Mesenchymal stem cell (in vitro differentiated cells and primary cell): ENCODE measurements at regions not wholly inside any gene's neighbourhood (a gene's known extent, or its start where the extent isn't known, plus 50 kb on each side); places are given as distances from the start of the nearest gene placed in this dataset.

Experiments used
- DNase-seq: peaks from one replicate; pipeline ENCODE4 v3.0.0-alpha.2; 2013
- H2AFZ ChIP-seq: one replicate; pipeline ENCODE4 v1.6.1; 2013; ENCODE audit warnings: low read depth, mild to moderate bottlenecking, control low read depth, inconsistent platforms, low read length, moderate library complexity
- H2AK5ac ChIP-seq: 2 replicates; pipeline ENCODE4 v1.6.1; 2013; ENCODE audit warnings: low read length, moderate library complexity, mild to moderate bottlenecking, inconsistent platforms; ENCODE audit not compliant: severe bottlenecking
- H2BK120ac ChIP-seq: one replicate; pipeline ENCODE4 v1.6.1; 2013; ENCODE audit warnings: low read depth, mild to moderate bottlenecking, inconsistent platforms, low read length, moderate library complexity
- H2BK12ac ChIP-seq, 2 experiments: one replicate each; pipeline ENCODE4 v1.6.1; 2013; ENCODE audit warnings: inconsistent platforms in 2 of 2, low read length in 2 of 2, mild to moderate bottlenecking in 2 of 2, moderate library complexity in 2 of 2, control low read depth in 1 of 2
- H2BK15ac ChIP-seq: one replicate; pipeline ENCODE4 v1.6.1; 2013; ENCODE audit warnings: mild to moderate bottlenecking, low read depth, inconsistent platforms; ENCODE audit not compliant: poor library complexity, severe bottlenecking
- H2BK5ac ChIP-seq: 2 replicates; pipeline ENCODE4 v1.6.1; 2013; ENCODE audit warnings: low read depth, mild to moderate bottlenecking, low read length, control low read depth, inconsistent platforms; ENCODE audit not compliant: poor library complexity, severe bottlenecking
- H3K14ac ChIP-seq, 2 experiments: one replicate each; pipeline ENCODE4 v1.6.1; 2013; ENCODE audit warnings: inconsistent platforms in 2 of 2, low read length in 2 of 2, control low read depth in 1 of 2, mild to moderate bottlenecking in 1 of 2, moderate library complexity in 1 of 2
- H3K18ac ChIP-seq, 2 experiments: one replicate each; pipeline ENCODE4 v1.6.1; 2013; ENCODE audit warnings: inconsistent platforms in 2 of 2, low read length in 2 of 2, control low read depth in 1 of 2, low read depth in 1 of 2, mild to moderate bottlenecking in 1 of 2
- H3K23ac ChIP-seq, 2 experiments: one replicate each; pipeline ENCODE4 v1.6.1; 2013; ENCODE audit warnings: inconsistent platforms in 2 of 2, low read length in 2 of 2, mild to moderate bottlenecking in 2 of 2, moderate library complexity in 2 of 2, control low read depth in 1 of 2
- H3K27ac ChIP-seq: 2 replicates; pipeline ENCODE4 v1.5.1; 2013; ENCODE audit warnings: mild to moderate bottlenecking, moderate library complexity, low read length, control low read depth, inconsistent platforms; ENCODE audit not compliant: poor library complexity, severe bottlenecking
- H3K27me3 ChIP-seq, 2 experiments: 2 replicates each; pipeline versions ENCODE4 v1.6.1 to v1.7.0; 2013; ENCODE audit warnings: low read length in 2 of 2, mild to moderate bottlenecking in 2 of 2, moderate library complexity in 2 of 2, control low read depth in 1 of 2, inconsistent platforms in 1 of 2; ENCODE audit not compliant: control insufficient read depth in 1 of 2, insufficient read depth in 1 of 2
- H3K36me3 ChIP-seq, 2 experiments: 2 replicates each; pipeline versions ENCODE4 v1.6.1 to v1.7.0; 2013; ENCODE audit warnings: low read length in 2 of 2, control low read depth in 1 of 2, inconsistent platforms in 1 of 2, low read depth in 1 of 2, mild to moderate bottlenecking in 1 of 2; ENCODE audit not compliant: insufficient read depth in 2 of 2, control insufficient read depth in 1 of 2
- H3K4ac ChIP-seq, 2 experiments: one replicate each; pipeline ENCODE4 v1.6.1; 2013; ENCODE audit warnings: inconsistent platforms in 2 of 2, low read length in 2 of 2, mild to moderate bottlenecking in 2 of 2, moderate library complexity in 2 of 2, control low read depth in 1 of 2, low read depth in 1 of 2
- H3K4me1 ChIP-seq: 2 replicates; pipeline ENCODE4 v1.6.1; 2013; ENCODE audit warnings: low read depth, low read length, control low read depth; ENCODE audit not compliant: control insufficient read depth, insufficient read depth
- H3K4me2 ChIP-seq: 2 replicates; pipeline ENCODE4 v1.6.1; 2013; ENCODE audit warnings: low read length, mild to moderate bottlenecking, inconsistent platforms; ENCODE audit not compliant: poor library complexity, severe bottlenecking
- H3K4me3 ChIP-seq, 2 experiments: 2 replicates each; pipeline versions ENCODE4 v1.5.1 to v1.7.0; 2013; ENCODE audit warnings: low read length in 2 of 2, mild to moderate bottlenecking in 2 of 2, control low read depth in 1 of 2, low read depth in 1 of 2; ENCODE audit not compliant: insufficient read depth in 1 of 2
- H3K79me1 ChIP-seq: replicated peaks from 2 replicates; pipeline ENCODE4 v1.6.1; 2013; ENCODE audit warnings: mild to moderate bottlenecking, control low read depth, low read length, inconsistent platforms; ENCODE audit not compliant: poor library complexity, severe bottlenecking
- H3K9ac ChIP-seq: 2 replicates; pipeline ENCODE4 v1.7.0; 2013; ENCODE audit warnings: mild to moderate bottlenecking, low read length, moderate library complexity
- H3K9me3 ChIP-seq: 2 replicates; pipeline ENCODE4 v1.7.0; 2013; ENCODE audit warnings: mild to moderate bottlenecking, low read length; ENCODE audit not compliant: control insufficient read depth
- H4K8ac ChIP-seq: one replicate; pipeline ENCODE4 v1.6.1; 2013; ENCODE audit warnings: inconsistent platforms, mild to moderate bottlenecking, low read length, moderate library complexity
- H4K91ac ChIP-seq: one replicate; pipeline ENCODE4 v1.6.1; 2013; ENCODE audit warnings: mild to moderate bottlenecking, low read length, inconsistent platforms
- WGBS: methylation state at CpG from one replicate; pipeline ENCODE4 v1.1.7; 2013; ENCODE audit warnings: mixed read lengths; 5-methylcytosine and 5-hydroxymethylcytosine counted together

DNA sequence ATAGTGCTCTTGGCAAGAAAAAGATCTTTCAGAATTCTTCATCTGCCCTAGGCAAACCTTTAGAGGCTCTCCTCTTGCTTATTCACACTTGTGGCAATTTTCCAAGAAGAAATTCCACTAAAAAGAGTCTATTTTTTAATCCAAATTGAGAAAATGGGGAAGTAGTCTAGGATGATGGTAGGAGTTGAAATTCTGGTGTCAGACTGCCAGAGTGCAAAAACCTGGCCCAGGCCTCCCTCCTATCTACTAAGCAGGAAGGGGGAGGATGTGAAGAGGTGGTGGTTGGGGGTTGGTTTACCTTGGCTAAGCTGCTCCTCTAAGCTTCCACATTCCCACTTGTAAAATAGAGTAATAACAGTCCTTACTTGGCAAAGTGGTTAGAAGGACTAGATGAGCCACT, 120.6 kb upstream of the KCNJ15 start:
- no peak overlapping the region for H2BK12ac ChIP-seq
- H2BK15ac ChIP-seq, result no peak overlapping the region

DNA sequence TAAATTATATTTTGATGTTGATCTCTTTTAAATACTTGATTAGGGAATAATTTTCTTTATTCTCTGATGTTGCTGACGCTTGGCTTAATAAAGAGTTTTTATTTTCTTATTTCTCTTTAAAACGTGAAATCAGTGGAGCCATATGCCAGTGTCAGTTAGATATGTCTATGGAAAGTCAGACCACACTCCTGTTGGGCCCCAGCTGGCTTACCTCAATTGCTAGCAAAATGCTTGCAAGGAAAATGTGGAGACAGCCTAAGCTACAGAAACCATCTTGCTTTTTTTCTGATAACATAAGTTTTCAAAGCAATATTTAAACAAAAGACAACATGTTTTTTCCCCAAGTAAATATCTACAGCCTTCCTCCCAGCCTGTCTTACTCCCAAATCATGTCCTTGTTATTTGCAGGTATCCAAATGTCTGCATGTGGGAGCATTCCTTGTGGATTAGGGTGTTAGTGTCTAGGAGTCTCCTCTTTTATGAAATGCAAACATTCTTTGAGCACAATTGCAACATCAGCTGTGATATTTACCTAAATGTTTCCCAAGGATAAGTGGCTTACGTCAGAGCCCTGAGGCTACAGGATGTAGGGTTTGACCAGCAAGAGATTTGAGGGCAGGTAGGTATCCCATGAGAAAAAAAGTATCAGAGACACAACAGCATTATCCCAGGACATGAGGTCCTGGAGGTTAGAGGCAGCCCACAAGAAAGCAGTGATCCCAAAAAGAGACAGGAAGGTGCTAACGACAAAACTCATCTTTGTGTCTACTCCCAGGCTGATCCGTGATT, 117.2 kb upstream of the KCNJ15 start:
- peaks cover 7% of the 10 kb centered on the region for H3K9me3 ChIP-seq
- H2BK120ac ChIP-seq, result no peak overlapping the region
- H3K4ac ChIP-seq, result no peak overlapping the region
- no peaks in the 10 kb centered on the region for H3K79me1 ChIP-seq
- WGBS, result 77% methylated on average over 5 of the region's 5 CpGs
- peak overlapping the region; percentile 4 for H3K27ac ChIP-seq
- H2BK15ac ChIP-seq, result no peak overlapping the region
- no peak overlapping the region for H3K4me3 ChIP-seq
- H2BK5ac ChIP-seq, result no peak overlapping the region
- no peak overlapping the region for H3K14ac ChIP-seq
- no peak overlapping the region for H2AK5ac ChIP-seq
- peaks cover 3% of the 10 kb centered on the region for H3K4me1 ChIP-seq
- H4K8ac ChIP-seq, result no peak overlapping the region
- H3K18ac ChIP-seq, result no peak overlapping the region
- no peak overlapping the region for H2BK12ac ChIP-seq
- H2AFZ ChIP-seq, result no peak overlapping the region
- H3K9ac ChIP-seq, result no peak overlapping the region
- no peak overlapping the region for H3K4me2 ChIP-seq
- H3K27me3 ChIP-seq, result peaks cover 0 to 2% of the 10 kb centered on the region in 2 experiments
- no peaks in the 10 kb centered on the region for H3K36me3 ChIP-seq
- H3K23ac ChIP-seq, result no peak overlapping the region
- peak; percentile 89 for DNase-seq
- no peak overlapping the region for H4K91ac ChIP-seq

More for the DNA sequence above, 120.6 kb upstream of the KCNJ15 start:
- Histone ChIP-seq H4K8ac (no peak overlapping the region), H3K18ac (no peak overlapping the region), H3K4me1 (peaks cover 3% of the 10 kb centered on the region), H3K4me3 (no peak overlapping the region), H3K4ac (no peak overlapping the region), H4K91ac (no peak overlapping the region), H2AFZ (no peak overlapping the region), H3K23ac (no peak overlapping the region), H2BK5ac (no peak overlapping the region), H2AK5ac (no peak overlapping the region), H3K27me3 (peaks cover 0 to 14% of the 10 kb centered on the region in 2 experiments), H2BK120ac (no peak overlapping the region), H3K9ac (no peak overlapping the region), H3K9me3 (no peaks in the 10 kb centered on the region), H3K36me3 (no peaks in the 10 kb centered on the region), H3K4me2 (no peak overlapping the region), H3K27ac (no peak overlapping the region), H3K79me1 (no peaks in the 10 kb centered on the region), H3K14ac (no peak overlapping the region)
- DNase-seq, result no peak

DNA sequence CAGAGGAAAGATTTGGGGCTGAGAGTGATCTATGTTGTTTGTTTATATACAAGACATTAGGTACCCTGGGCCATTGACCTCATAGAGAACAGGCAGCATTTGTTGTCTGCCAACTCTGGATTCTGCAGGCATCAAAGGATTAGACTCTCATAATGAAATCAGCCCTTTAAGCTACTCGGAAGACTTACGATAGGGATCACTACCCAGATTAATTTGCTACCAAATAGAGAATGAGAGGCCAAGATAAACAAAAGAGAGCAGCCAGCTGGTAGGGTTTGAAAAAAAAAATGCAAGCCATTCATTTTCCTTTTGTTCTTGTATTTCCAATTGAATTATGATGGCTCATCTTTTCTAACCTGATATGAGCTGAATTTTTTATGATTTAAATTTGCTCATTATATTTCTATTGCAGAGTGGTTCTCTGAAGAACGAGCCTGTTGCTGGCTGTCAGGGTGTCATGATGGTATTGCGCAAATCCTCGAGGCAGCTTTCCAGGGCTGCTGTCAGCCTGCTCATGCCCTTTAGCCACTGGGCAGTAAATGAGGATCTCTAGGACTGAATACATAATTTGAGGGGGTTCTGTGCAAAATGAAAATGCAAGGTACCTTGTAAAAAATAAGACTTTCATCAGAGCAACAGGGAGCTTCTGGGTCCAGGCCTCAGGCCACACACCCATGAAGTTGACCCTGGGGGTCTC, 116.4 kb upstream of the KCNJ15 start:
- Histone ChIP-seq H3K18ac (no peak overlapping the region), H4K91ac (no peak overlapping the region), H3K14ac (no peak overlapping the region), H2BK15ac (no peak overlapping the region), H3K9me3 (peaks cover 14% of the 10 kb centered on the region), H4K8ac (no peak overlapping the region), H3K4ac (no peak overlapping the region), H3K4me3 (no peak overlapping the region), H3K27ac (peak overlapping the region; percentile 28), H3K9ac (no peak overlapping the region), H2BK5ac (no peak overlapping the region), H3K23ac (no peak overlapping the region), H2AK5ac (no peak overlapping the region), H3K79me1 (no peaks in the 10 kb centered on the region), H3K36me3 (no peaks in the 10 kb centered on the region), H2BK12ac (no peak overlapping the region), H2AFZ (no peak overlapping the region), H3K4me1 (peaks cover 3% of the 10 kb centered on the region), H3K27me3 (peaks cover 0 to 2% of the 10 kb centered on the region in 2 experiments), H2BK120ac (no peak overlapping the region), H3K4me2 (no peak overlapping the region)
- WGBS, result 56% methylated on average over 3 of the region's 5 CpGs
- peak; percentile 71 for DNase-seq

DNA sequence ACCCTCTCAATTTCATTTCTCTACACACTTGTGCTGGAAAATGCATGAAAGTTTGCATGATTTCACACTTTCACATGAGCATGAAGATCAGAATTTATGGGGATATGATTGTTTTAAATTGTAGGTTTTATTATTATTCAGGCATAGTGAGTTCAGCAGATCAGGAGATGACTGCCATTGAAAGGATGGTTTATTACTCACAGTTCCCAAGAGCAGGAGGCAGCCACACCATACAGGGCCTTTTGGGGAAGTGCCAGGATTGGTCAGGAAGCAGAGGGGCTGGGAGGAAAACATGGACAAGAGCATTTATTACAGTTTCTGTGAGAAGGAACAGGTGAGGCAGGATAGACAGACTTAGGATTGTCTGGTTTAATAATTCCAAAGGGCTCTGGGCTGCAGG, 114.6 kb upstream of the KCNJ15 start:
- Histone ChIP-seq H3K9me3 (peaks cover 18% of the 10 kb centered on the region), H3K27ac (no peak overlapping the region), H3K4ac (no peak overlapping the region), H3K23ac (no peak overlapping the region), H2BK12ac (no peak overlapping the region), H2BK120ac (no peak overlapping the region), H2BK15ac (no peak overlapping the region), H4K8ac (no peak overlapping the region), H3K79me1 (no peaks in the 10 kb centered on the region), H3K4me1 (peaks cover 3% of the 10 kb centered on the region), H2BK5ac (no peak overlapping the region), H3K27me3 (peaks cover 0 to 2% of the 10 kb centered on the region in 2 experiments), H3K14ac (no peak overlapping the region), H4K91ac (no peak overlapping the region), H2AK5ac (no peak overlapping the region), H2AFZ (no peak overlapping the region), H3K36me3 (no peaks in the 10 kb centered on the region), H3K9ac (no peak overlapping the region), H3K4me2 (no peak overlapping the region), H3K18ac (no peak overlapping the region), H3K4me3 (no peak overlapping the region)
- DNase-seq, result no peak
